ENCODE measurements at regions not wholly inside any gene's neighbourhood (a gene's known extent, or its start where the extent isn't known, plus 50 kb on each side); places are given as distances from the start of the nearest gene placed in this dataset.

GRCh38 chr6:74534465-74535211 is 671.2 kb downstream of the COL12A1 start:
- Histone ChIP-seq H3K4me3 (ENCODE audit: low read depth, low read length, poor library complexity, severe bottlenecking) (no peak overlapping the region), H3K4me1 (ENCODE audit: insufficient read depth, low read length, poor library complexity, severe bottlenecking) (no peaks in the 10 kb centered on the region), H3K4me2 (ENCODE audit: low read length) (no peak overlapping the region), H2AFZ (ENCODE audit: low read length) (no peak overlapping the region), H4K20me1 (ENCODE audit: insufficient read depth, low read length) (no peaks in the 10 kb centered on the region), H3K9me3 (ENCODE audit: low read length) (no peaks in the 10 kb centered on the region), H3K27ac (ENCODE audit: low read depth, low read length, poor library complexity, severe bottlenecking) (no peak overlapping the region), H3K79me2 (ENCODE audit: insufficient read depth, low read depth, low read length) (no peaks in the 10 kb centered on the region), H3K36me3 (ENCODE audit: insufficient read depth, low read length) (no peaks in the 10 kb centered on the region), H3K9me2 (ENCODE audit: insufficient read depth, low read length) (no peaks in the 10 kb centered on the region)
- no TSS peak for BruUV-seq (replicated peaks)
- CTCF ChIA-PET (ENCODE audit: unreplicated experiment) = no interaction called here
- POLR2A ChIA-PET = no interaction called here
- TF ChIP-seq EZH2phosphoT487 (IDR thresholded peaks at IDR 0.05; ENCODE audit: borderline replicate concordance, low read depth, low read length) = no peak
- TF ChIP-seq, protein P1, sequence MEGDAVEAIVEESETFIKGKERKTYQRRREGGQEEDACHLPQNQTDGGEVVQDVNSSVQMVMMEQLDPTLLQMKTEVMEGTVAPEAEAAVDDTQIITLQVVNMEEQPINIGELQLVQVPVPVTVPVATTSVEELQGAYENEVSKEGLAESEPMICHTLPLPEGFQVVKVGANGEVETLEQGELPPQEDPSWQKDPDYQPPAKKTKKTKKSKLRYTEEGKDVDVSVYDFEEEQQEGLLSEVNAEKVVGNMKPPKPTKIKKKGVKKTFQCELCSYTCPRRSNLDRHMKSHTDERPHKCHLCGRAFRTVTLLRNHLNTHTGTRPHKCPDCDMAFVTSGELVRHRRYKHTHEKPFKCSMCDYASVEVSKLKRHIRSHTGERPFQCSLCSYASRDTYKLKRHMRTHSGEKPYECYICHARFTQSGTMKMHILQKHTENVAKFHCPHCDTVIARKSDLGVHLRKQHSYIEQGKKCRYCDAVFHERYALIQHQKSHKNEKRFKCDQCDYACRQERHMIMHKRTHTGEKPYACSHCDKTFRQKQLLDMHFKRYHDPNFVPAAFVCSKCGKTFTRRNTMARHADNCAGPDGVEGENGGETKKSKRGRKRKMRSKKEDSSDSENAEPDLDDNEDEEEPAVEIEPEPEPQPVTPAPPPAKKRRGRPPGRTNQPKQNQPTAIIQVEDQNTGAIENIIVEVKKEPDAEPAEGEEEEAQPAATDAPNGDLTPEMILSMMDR (conservative IDR thresholded peaks at IDR 0.05; ENCODE audit: low read length) = no peak
- DNase-seq (ENCODE audit: low spot score) = no peak
- intact Hi-C loops (cut with micrococcal nuclease; ENCODE audit: unreplicated experiment) = no loop called here

- H4K20me1 ChIP-seq (ENCODE audit: insufficient read depth, low read length) = no peaks in the 10 kb centered on the region
- ChIA-PET POLR2A (no interaction called here), CTCF (ENCODE audit: unreplicated experiment) (no interaction called here)
- no peaks in the 10 kb centered on the region for H3K9me3 ChIP-seq (ENCODE audit: low read length)
- no peak for DNase-seq (ENCODE audit: low spot score)
- BruUV-seq (replicated peaks) = no TSS peak
- TF ChIP-seq EZH2phosphoT487 (IDR thresholded peaks at IDR 0.05; ENCODE audit: borderline replicate concordance, low read depth, low read length) = no peak
- TF ChIP-seq, protein P1 (conservative IDR thresholded peaks at IDR 0.05; ENCODE audit: low read length) = no peak
- H3K4me2 ChIP-seq (ENCODE audit: low read length) = no peak overlapping the region
- no peak overlapping the region for H3K4me3 ChIP-seq (ENCODE audit: low read depth, low read length, poor library complexity, severe bottlenecking)
- no peaks in the 10 kb centered on the region for H3K36me3 ChIP-seq (ENCODE audit: insufficient read depth, low read length)
- intact Hi-C loops (cut with micrococcal nuclease; ENCODE audit: unreplicated experiment) = no loop called here
- no peak overlapping the region for H2AFZ ChIP-seq (ENCODE audit: low read length)
- no peak overlapping the region for H3K27ac ChIP-seq (ENCODE audit: low read depth, low read length, poor library complexity, severe bottlenecking)
- H3K4me1 ChIP-seq (ENCODE audit: insufficient read depth, low read length, poor library complexity, severe bottlenecking) = no peaks in the 10 kb centered on the region
- H3K9me2 ChIP-seq (ENCODE audit: insufficient read depth, low read length) = no peaks in the 10 kb centered on the region
- no peaks in the 10 kb centered on the region for H3K79me2 ChIP-seq (ENCODE audit: insufficient read depth, low read depth, low read length)
Measured at GRCh38 chr6:74519163-74519562, 686.7 kb downstream of the COL12A1 start.

DNA sequence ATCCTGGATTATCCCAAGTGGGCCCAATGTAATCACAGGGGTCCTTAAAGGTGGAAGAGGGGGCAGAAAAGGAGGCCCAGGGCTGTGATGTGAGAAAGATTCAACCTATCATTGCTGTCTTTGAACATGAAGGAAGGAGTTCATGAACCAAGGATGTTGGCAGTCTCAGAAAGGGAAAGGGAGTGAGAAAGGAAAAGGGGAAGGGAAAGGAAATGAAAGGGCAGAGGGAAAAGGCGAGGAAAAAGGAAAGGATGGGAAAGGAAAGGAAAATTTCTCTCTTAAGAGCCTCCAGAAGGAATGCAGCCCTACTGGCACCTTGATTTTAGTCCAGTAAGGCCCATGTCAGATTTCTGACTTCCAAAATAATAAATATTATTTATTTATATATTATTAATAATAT is 687.8 kb downstream of the COL12A1 start:
- intact Hi-C loops (cut with micrococcal nuclease; ENCODE audit: unreplicated experiment) = no loop called here
- no TSS peak for BruUV-seq (replicated peaks)
- POLR2A ChIA-PET = no interaction called here

More for the DNA sequence above, 687.8 kb downstream of the COL12A1 start:
- H3K9me3 ChIP-seq (ENCODE audit: low read length) = no peaks in the 10 kb centered on the region
- H3K9me2 ChIP-seq (ENCODE audit: insufficient read depth, low read length) = no peaks in the 10 kb centered on the region
- no peak overlapping the region for H3K4me3 ChIP-seq (ENCODE audit: low read depth, low read length, poor library complexity, severe bottlenecking)
- CTCF ChIA-PET (ENCODE audit: unreplicated experiment) = no interaction called here
- H3K36me3 ChIP-seq (ENCODE audit: insufficient read depth, low read length) = no peaks in the 10 kb centered on the region
- no peaks in the 10 kb centered on the region for H3K79me2 ChIP-seq (ENCODE audit: insufficient read depth, low read depth, low read length)
- H3K4me2 ChIP-seq (ENCODE audit: low read length) = no peak overlapping the region
- H3K27ac ChIP-seq (ENCODE audit: low read depth, low read length, poor library complexity, severe bottlenecking) = no peak overlapping the region
- no peak overlapping the region for H2AFZ ChIP-seq (ENCODE audit: low read length)
- no peaks in the 10 kb centered on the region for H3K4me1 ChIP-seq (ENCODE audit: insufficient read depth, low read length, poor library complexity, severe bottlenecking)
- no peak for TF ChIP-seq EZH2phosphoT487 (IDR thresholded peaks at IDR 0.05; ENCODE audit: borderline replicate concordance, low read depth, low read length)
- TF ChIP-seq, protein P1 (conservative IDR thresholded peaks at IDR 0.05; ENCODE audit: low read length) = no peak
- DNase-seq (ENCODE audit: low spot score) = no peak
- no peaks in the 10 kb centered on the region for H4K20me1 ChIP-seq (ENCODE audit: insufficient read depth, low read length)
